ENCODE measurements at regions not wholly inside any gene's neighbourhood (a gene's known extent, or its start where the extent isn't known, plus 50 kb on each side); places are given as distances from the start of the nearest gene placed in this dataset.

DNA sequence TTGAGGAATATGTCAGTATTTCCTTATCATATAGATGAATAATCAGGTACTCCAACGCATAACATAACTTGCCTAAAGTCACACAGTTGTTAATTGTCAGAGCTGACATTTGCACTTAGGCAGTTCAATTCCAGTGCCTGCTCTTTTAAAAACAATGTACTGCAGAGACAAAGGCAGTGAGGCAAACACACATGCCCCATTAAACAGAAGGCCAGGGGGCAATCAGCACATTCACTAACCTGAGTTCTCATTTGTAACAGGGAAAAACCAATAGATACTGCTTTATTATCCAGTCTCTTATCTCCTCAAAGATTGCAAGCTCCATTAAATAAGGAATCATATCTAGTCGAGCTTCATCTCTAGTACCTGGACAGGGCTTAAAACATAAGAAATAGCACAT is 1017.4 kb downstream of the SQOR start:
- DNase-seq: no peak
- TF ChIP-seq POLR2A (IDR thresholded peaks at IDR 0.05) (no peak), EP300 (IDR thresholded peaks at IDR 0.05) (no peak)
- TF ChIP-seq, protein P1, sequence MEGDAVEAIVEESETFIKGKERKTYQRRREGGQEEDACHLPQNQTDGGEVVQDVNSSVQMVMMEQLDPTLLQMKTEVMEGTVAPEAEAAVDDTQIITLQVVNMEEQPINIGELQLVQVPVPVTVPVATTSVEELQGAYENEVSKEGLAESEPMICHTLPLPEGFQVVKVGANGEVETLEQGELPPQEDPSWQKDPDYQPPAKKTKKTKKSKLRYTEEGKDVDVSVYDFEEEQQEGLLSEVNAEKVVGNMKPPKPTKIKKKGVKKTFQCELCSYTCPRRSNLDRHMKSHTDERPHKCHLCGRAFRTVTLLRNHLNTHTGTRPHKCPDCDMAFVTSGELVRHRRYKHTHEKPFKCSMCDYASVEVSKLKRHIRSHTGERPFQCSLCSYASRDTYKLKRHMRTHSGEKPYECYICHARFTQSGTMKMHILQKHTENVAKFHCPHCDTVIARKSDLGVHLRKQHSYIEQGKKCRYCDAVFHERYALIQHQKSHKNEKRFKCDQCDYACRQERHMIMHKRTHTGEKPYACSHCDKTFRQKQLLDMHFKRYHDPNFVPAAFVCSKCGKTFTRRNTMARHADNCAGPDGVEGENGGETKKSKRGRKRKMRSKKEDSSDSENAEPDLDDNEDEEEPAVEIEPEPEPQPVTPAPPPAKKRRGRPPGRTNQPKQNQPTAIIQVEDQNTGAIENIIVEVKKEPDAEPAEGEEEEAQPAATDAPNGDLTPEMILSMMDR (IDR thresholded peaks at IDR 0.05): no peak
- 58 to 66% (median 62%) methylated on average over 2 of the region's 2 CpGs for WGBS, 3 donors
- no peaks in the 10 kb centered on the region for H3K27me3 ChIP-seq
- no peaks in the 10 kb centered on the region for H3K4me1 ChIP-seq (ENCODE audit: insufficient read depth)
- H3K36me3 ChIP-seq: no peaks in the 10 kb centered on the region
- H3K4me3 ChIP-seq: no peak overlapping the region
- no peak overlapping the region for H3K27ac ChIP-seq
- intact Hi-C loops (cut with DNase I): no loop called here
- H3K9me3 ChIP-seq: no peaks in the 10 kb centered on the region

DNA sequence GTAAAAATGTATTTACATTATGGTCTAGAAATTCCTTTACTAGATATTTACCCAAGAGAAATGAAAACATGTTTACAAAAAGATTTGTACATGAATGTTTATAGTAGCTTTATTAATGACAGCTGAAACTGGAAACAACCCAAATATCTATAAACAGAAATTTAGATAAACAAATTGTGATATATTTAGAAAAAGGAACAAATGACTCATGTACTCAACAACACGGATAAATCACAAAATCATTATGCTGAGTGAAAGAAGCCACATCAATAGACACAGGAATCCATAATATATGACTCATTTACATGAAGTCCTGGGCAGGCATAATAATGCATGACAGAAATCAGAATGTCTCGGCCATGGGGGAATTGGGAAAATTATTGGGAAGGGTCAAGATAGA is 1020.2 kb downstream of the SQOR start:
- intact Hi-C loops (cut with DNase I): no loop called here
- Histone ChIP-seq H3K4me3 (no peak overlapping the region), H3K27me3 (no peaks in the 10 kb centered on the region), H3K4me1 (ENCODE audit: insufficient read depth) (no peaks in the 10 kb centered on the region), H3K27ac (no peak overlapping the region), H3K9me3 (no peaks in the 10 kb centered on the region), H3K36me3 (no peaks in the 10 kb centered on the region)
- DNase-seq: no peak
- 14 to 56% (median 19%) methylated on average over 2 of the region's 2 CpGs for WGBS, 3 donors
- TF ChIP-seq, protein P1 (IDR thresholded peaks at IDR 0.05): no peak
- TF ChIP-seq POLR2A (IDR thresholded peaks at IDR 0.05): no peak
- no peak for TF ChIP-seq EP300 (IDR thresholded peaks at IDR 0.05)

DNA sequence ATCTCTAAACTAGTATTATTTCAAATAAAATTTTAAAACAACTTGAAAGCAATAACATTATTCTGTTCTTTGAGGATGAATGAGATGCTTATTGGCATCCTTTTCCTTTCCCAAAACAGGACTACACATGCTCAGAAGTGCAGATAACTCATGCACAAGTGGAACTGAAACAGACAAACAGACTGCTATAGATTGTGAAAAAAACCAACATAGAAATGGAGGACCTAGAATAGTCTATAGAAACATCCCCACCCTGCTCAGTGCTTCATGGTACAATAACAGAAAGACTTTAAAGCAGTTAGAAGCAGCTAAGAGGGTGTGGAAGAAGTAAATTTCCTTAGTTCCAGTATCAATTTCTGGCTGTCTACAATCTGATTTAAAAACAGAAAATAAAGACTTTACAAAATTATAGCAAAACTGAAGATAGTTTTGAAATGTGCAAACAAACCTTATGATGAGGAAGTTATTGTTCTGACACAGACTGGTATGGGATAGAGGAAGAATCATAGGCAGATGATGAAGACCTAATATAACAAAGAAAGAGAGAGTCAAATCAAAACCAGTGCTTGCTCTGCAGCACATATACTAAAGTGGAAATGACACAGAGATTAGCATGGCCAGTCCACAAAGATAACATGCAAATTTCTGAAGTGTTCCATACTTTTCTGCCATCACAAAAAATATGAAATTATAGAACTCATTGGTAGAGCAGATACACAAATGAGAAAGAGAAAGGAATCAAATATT is 1025.4 kb downstream of the SQOR start:
- Histone ChIP-seq H3K36me3 (no peaks in the 10 kb centered on the region), H3K4me1 (ENCODE audit: insufficient read depth) (no peaks in the 10 kb centered on the region), H3K4me3 (no peak overlapping the region), H3K9me3 (no peaks in the 10 kb centered on the region), H3K27ac (no peak overlapping the region), H3K27me3 (no peaks in the 10 kb centered on the region)
- no peak for DNase-seq
- intact Hi-C loops (cut with DNase I): no loop called here
- TF ChIP-seq EP300 (IDR thresholded peaks at IDR 0.05) (no peak), POLR2A (IDR thresholded peaks at IDR 0.05) (no peak)
- TF ChIP-seq, protein P1 (IDR thresholded peaks at IDR 0.05): no peak

DNA sequence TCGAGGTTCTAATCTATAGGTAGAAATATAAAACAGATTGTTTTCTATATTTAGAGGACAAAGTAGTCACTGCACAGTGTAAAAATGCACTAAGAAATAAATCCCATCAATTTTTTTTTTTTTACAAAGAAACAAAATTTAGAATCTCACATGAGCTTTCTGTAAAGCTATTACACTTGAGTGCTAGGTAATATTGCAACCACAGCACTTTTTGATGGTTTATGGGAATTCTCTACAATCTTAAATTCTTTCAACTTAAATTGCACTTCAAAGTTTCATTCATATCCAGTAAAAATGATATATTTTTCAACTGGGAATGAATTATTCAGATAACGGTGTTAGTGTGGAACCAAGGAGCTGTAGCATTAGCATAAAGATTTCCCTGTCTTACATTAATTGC is 1035.4 kb downstream of the SQOR start:
- no peak overlapping the region for H3K27ac ChIP-seq
- no peak overlapping the region for H3K4me3 ChIP-seq
- H3K27me3 ChIP-seq: no peaks in the 10 kb centered on the region
- no peak for TF ChIP-seq POLR2A (IDR thresholded peaks at IDR 0.05)
- TF ChIP-seq, protein P1 (IDR thresholded peaks at IDR 0.05): no peak
- H3K4me1 ChIP-seq (ENCODE audit: insufficient read depth): no peaks in the 10 kb centered on the region
- intact Hi-C loops (cut with DNase I): no loop called here
- H3K36me3 ChIP-seq: no peaks in the 10 kb centered on the region
- H3K9me3 ChIP-seq: no peaks in the 10 kb centered on the region
- 63 to 72% (median 67%) methylated on average over 2 of the region's 2 CpGs for WGBS, 3 donors
- no peak for DNase-seq
